Peyer's patch (tissue), 4 donors: ENCODE measurements at regions not wholly inside any gene's neighbourhood (a gene's known extent, or its start where the extent isn't known, plus 50 kb on each side); places are given as distances from the start of the nearest gene placed in this dataset.

ENCODE experiments used
- CTCF ChIP-seq, 6 experiments: fragments of 450-650 bp in 4 of 6; fragments of 200-600 bp in 2 of 6; sonication (generic) in 1 of 6; IDR thresholded peaks; one replicate each; pipeline ENCODE4 v1.5.1; 2017 to 2019; ENCODE audit warnings: antibody characterized with exemption in 6 of 6, mild to moderate bottlenecking in 3 of 6, moderate library complexity in 1 of 6
- POLR2A ChIP-seq, 2 donors: fragments of 450-650 bp; IDR thresholded peaks; one replicate each; pipeline ENCODE4 v1.5.1; 2017; ENCODE audit warnings: antibody characterized with exemption in 2 of 2, mild to moderate bottlenecking in 2 of 2, moderate library complexity in 2 of 2

DNA sequence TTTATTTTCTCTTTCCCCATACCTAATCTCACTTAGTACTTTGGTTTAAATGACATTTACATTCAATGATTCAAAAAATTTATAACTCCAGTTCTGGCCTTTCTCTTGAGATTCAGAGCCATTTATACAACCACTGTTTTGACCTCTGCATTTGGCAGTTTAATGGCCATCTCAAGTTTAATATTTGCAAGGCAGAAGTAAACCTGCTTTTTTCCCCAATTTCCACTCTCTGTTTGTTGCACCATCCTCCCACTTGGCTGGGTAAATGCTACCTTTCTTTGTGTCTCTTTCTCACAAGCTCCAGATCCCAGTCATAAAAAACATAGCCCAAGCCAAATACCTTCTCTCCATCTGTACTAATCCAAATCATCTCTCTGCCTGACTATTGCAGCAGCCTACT, 315.2 kb upstream of the MTPN start:
- no peak for TF ChIP-seq CTCF (IDR thresholded peaks at IDR 0.05)
- TF ChIP-seq POLR2A (IDR thresholded peaks at IDR 0.05), result no peak
